ENCODE measurements at regions not wholly inside any gene's neighbourhood (a gene's known extent, or its start where the extent isn't known, plus 50 kb on each side); places are given as distances from the start of the nearest gene placed in this dataset.

DNA sequence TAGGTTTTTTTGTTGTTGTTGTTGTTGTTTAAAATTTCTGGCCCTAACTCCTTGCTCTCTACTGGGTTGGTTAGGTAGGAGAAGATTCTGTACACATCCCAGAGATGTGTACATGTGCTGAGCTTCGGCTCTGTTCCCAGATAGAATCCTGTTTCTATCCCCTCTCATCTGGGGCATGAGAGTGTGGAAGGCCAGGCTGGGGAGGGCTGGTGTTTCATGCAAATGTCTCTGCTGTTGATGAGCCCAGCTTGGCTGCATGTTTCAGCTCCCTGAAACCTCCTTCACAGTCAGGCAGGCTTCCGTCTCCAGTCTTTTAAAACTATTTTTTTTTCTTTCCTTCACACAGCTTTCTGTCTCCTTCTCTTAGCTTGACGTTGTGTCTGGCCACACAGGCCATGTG is 526.9 kb upstream of the KLF4 start:
- TF ChIP-seq, protein P1, sequence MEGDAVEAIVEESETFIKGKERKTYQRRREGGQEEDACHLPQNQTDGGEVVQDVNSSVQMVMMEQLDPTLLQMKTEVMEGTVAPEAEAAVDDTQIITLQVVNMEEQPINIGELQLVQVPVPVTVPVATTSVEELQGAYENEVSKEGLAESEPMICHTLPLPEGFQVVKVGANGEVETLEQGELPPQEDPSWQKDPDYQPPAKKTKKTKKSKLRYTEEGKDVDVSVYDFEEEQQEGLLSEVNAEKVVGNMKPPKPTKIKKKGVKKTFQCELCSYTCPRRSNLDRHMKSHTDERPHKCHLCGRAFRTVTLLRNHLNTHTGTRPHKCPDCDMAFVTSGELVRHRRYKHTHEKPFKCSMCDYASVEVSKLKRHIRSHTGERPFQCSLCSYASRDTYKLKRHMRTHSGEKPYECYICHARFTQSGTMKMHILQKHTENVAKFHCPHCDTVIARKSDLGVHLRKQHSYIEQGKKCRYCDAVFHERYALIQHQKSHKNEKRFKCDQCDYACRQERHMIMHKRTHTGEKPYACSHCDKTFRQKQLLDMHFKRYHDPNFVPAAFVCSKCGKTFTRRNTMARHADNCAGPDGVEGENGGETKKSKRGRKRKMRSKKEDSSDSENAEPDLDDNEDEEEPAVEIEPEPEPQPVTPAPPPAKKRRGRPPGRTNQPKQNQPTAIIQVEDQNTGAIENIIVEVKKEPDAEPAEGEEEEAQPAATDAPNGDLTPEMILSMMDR (IDR thresholded peaks at IDR 0.05), result no peak
- no peak for TF ChIP-seq ZFX (IDR thresholded peaks at IDR 0.05; ENCODE audit: borderline replicate concordance)

All from 22Rv1 (cell line).